IPS DF 4.7 (cell line): ENCODE measurements at regions not wholly inside any gene's neighbourhood (a gene's known extent, or its start where the extent isn't known, plus 50 kb on each side); places are given as distances from the start of the nearest gene placed in this dataset.
"Not testable (repeated sequence)": the region's sequence is repeated elsewhere in the genome, so short reads cannot be mapped to it uniquely, and the experiment has no call there.

Experiments used
- DNase-seq: peaks from one replicate; pipeline ENCODE4 v3.0.0-alpha.2; 2013; ENCODE audit warnings: low spot score; ENCODE audit errors: extremely low read depth

DNA sequence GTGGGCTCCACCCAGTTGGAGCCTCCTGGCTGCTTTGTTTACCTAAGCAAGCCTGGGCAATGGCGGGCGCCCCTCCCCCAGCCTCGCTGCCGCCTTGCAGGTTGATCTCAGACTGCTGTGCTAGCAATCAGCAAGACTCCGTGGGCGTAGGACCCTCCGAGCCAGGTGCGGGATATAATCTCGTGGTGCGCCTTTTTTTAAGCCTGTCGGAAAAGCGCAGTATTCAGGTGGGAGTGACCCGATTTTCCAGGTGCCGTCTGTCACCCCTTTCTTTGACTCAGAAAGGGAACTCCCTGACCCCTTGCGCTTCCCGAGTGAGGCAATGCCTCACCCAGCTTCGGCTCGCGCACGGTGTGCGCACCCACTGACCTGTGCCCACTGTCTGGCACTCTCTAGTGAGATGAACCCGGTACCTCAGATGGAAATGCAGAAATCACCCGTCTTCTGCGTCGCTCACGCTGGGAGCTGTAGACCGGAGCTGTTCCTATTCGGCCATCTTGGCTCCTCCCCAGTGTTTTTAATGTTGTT is 144.9 kb upstream of the SMIM30 start:
- DNase-seq, result not testable (repeated sequence)

DNA sequence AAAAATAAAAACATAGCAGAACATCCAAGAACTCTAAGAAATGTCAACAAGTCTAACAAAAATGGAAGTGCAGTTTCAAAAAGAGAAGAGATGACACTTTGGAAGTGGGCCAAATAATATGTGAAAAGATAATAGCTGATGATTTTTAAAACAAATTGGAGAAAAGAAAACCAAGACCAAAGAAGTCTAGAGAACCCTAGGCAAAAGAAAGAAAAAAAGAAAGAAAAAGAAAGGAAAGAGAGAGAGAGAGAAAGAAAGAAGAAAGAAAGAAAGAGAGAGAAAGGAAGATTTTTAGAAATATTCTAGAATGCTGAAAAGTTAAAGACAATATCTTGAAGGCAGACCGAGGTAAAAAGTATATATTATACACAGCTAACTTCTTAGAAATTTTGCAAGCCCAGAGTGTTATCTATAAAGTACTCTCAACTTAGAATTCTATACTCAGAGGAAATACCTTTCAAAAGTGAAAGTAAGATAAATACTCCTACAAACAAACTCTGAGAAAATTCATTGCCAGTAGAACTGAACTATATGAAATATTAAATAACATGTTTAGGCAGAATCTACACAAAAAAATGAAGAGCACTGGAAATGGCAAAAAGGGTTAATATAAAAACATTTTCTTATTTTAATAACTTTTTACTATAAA is 138.7 kb upstream of the SMIM30 start:
- no peak for DNase-seq

DNA sequence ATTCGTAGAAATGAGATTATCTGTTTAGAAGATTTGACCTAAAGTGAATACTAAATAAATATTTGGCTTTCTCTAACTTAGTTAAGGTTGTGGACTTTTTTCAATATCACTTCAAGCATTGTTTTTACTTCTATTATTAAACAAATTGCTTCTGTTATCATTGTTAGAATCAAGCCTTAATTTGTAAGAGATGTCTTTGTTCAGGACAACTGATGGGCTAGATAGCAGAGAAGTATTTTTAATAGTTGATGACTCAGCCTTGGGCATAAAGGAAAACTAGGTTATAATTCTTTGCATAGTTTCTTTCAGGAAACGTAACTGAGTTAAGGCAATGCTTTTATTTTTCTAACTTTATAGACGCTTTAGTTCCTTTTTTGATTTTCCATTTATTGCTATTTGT is 128.8 kb upstream of the SMIM30 start:
- DNase-seq, result no peak

DNA sequence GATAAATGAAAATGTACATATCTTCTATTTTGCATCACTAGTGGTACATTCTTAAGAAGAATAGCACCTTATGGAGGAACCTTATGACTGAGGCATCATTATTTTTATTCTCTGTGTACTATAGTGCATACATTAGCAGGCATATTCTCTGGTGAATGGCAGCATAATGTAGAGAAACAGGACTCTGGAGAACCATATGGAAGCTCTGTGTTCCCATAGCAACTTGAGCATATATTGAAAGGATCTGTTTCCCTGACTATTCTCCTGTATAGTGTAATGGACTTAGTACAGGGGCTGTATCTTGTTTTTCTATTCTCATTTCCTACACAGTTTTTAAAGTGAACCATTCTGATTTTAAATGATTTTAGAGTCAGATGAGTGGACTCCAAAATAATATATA is 128.4 kb upstream of the SMIM30 start:
- DNase-seq, result no peak

DNA sequence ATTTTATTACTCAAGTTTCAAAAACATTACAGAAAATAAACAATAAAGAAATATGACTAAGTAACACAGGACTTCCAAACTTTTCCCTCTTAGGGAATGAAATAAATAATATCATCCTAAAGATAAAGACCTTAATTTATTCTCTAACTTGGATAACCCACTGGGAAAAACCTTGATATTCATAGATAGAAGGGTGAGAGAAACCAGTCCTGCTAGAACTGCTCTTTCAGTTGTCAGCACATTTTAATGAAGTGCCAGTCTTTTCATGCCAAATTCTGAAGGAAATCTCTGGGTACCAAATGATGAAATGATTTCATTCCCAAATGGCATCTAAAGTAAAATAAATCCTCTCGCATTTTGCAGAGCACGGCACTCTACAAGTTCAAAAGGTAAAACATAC is 114.5 kb upstream of the SMIM30 start:
- no peak for DNase-seq

DNA sequence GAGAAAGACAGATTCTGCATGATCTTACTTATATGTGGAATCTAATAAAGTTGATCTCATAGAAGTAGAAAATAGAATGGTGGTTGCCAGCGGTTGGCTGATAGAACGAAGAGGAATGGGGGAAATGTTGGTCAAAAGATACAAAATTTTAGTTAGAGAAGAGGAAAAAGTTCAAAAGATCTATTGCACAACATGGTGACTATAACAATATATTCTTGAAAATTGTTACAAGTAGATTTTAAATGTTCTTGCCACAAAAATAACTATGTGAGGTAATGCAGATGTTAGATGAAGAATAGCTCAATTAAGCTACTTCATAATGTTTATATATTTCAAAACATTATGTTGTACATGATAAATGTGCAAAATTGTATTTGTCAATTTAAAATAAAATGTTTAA is 112.3 kb upstream of the SMIM30 start:
- no peak for DNase-seq

DNA sequence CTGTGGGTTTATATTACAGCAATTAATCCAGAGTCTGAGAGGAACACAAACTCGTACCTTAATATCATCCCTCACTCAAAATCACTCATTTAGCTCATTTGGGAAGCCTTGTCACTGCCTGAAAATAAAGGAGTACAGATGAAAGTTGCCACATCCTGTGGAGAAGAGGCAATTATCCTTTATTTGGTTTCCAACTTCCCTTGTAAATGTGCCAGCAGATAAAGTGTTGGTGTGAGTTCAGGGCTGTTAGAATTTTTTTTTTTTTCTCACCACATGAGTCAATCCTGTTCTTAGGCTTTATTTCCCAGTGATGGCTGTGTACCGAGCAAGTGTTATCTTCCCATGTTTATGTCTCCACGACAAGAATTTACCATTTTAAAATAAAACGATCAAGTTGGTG is 99.0 kb upstream of the SMIM30 start:
- no peak for DNase-seq

DNA sequence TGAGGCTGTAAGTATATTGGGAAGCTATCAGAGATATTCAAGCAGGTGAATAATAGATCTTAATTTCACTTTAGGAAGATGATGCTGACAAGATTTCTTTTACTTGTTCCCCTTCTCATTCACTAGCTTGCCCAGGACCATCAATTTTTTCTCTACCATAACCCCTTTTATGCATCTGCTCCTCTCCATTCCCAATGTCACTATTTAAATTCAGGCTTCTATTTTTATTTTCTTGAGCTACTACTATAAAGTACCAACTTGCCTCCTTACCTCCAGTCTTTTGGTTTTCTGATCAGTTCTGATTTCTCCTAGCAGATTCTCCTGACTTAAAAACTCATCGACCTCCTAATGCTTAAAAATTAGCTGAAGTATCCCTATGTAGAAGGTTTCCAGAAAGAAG is 97.7 kb upstream of the SMIM30 start:
- no peak for DNase-seq

DNA sequence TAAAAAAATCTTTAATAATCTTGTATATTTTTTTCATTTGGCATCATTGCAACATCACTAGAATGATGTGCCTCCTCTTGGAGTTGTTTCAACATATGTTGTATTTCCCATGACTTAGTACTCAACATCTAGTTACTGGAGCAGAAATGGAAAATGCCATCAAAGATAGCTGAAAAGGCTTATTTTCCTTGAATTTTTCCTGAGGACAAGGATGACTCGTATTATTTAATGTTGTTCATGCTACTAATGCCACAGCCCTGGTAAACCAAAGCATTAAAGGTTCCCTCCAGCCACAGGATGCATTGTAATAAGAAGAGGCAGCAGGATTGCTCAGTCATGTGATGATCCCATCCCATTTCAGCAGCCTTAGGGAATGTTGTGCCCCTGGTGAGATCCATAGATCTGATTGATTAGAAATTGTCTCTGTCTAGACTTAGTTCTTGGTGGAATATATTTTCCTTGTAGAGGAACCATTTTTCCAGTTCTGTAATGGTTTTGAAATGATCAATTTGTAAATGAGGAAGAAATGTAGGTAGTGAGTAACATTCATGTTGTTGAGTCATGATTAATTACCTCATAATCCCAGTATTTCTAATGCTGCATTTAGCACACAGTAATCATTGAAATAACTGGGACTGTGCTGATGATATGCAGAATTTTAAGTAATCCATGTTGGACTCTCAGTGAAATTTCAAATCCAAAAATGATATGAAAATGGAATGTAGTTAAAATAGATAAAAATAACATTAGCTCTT is 91.3 kb upstream of the SMIM30 start:
- no peak for DNase-seq

DNA sequence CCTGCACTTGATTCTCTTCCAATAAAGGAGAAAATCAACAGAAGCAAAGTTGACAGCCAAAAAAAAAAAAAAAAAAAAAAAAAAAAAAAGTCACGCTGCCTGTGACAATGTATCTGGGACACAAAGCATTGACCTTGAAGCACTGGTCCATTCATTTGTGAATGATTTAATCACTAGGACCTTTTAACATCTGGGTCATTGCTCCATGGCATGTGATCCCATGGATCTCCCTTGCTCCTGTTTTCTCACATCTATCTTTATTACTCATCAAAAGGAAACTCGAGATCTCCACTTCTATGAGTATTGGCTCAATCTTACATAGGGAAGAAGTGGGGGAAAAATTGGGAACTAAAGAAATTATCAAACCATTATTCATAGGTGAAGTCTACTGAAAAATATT is 89.6 kb upstream of the SMIM30 start:
- DNase-seq, result no peak

DNA sequence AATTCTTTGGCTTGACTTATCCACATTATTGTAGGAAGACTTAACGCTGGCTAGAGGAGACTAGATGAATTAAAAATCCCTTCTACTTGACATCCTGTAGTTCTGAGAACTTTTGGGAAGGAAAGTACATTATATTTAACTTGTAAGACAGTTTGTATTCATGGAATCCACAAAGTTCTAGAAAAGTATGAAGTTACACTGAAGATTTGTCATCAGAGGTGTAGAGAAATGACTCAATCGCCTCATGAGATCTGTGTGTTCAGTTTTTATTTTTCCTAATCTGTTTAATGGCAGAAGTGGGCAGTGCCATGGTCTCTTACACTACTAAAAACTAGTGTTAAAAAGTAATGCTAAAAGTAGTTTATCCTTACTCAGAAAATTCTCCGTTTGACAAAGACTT is 89.1 kb upstream of the SMIM30 start:
- no peak for DNase-seq

DNA sequence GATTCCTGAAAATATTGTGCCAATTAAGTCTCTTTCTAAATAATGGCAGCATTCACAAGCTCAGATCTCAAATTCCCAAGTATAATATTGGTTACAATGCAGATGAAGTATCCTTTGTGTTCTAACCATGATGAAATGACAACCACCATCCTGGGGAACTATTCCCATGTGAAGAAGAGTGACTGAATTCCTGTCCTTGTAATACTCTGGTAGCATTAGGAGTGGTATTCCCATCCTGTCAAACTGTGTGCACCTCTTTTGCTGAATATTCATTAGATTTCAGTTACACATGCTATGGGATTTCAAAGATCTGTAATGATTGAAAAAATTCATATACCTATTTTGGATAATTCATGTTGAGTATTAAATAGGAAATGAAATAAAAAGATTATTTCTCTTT is 86.1 kb upstream of the SMIM30 start:
- DNase-seq, result no peak

DNA sequence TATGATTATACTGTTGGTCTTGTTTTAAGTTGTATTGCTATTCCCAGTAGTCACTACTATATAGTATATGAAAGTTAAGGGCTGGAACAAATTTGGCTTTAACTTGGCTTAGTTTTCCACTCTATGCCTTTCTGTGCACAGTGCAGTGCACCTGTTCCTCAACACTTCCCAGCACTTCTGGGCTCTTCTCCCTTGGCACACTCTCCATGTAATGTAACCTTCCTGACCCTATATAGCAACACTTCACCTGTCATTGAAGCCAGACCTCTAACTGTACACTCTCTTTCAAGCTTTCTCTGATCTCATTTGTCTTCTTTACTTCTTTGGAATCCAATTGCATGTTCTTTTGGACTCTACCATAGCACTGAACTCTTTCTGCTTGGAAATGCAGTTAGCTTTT is 83.9 kb upstream of the SMIM30 start:
- DNase-seq, result no peak

DNA sequence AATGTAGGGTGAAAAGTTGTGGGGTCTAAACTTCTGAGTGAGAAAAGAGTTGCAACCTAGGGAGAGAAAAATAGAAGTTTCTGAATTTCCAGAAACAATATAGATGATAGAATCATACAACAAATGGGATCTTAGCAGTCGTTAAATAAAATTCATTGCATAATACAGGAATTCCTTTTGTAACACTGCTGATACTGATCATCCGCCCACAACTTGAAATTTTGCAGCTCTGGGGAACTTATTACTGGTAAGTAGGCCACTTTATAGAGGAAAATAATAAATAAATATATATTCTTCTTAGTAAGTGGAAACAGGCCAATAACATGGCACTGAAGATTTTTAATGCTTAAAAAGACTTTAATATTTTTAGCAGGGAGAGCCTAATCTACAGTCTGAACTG is 81.9 kb upstream of the SMIM30 start:
- no peak for DNase-seq

DNA sequence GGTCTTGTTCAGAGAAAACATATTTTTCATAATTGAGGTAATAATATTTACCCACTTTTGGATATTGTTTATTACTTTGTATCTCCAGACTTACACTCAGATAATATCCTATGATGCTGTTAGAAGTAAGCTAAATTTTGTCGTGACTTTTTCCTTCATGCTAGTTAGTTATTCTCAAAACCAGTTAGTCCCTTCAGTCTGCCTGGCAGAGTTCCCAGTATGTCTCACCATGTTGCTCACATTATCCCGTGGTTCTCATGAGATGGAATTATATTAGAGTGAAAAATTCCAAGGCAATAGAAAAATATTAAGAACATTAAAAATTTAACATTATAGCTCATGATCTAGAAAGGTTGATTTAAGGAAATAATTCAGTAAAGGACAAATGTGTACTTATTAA is 81.5 kb upstream of the SMIM30 start:
- no peak for DNase-seq

DNA sequence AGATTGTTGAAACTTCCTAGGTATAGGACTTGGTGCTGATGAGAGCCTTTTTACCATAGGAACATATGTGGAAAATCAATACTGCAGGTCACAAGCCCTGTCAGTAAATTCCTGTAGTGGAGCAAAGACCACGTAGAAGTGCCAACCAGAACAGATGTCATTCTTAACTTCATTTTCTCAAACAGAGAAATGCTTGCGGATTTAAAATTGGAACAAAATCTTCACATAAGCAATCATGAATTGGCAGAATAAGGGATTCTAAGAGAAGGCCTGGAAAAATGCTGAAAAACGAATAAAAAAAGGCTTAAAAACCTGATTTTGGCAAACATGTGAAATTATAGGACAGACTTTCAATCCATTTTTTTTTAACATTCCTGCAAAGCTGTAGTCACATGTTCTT is 80.8 kb upstream of the SMIM30 start:
- DNase-seq, result no peak

DNA sequence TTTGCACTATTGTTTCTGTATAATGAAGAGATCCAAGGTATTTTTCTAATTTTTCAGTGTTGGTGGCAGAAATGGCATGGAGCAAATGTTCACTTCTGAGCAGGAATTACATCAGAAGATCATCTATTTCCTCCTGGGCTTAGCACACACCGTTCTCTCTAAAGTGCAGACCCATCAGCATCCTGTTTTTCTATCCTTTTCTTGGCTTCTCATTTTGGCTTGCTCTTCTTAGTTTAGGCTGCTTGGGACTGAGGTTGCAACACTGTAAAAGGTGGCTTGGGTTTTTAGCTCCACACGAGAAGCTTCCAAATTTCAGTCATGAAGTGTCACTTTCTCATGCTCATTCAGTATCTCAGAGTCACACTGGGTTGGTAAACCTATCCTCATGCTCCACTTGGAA is 79.9 kb upstream of the SMIM30 start:
- DNase-seq, result no peak

DNA sequence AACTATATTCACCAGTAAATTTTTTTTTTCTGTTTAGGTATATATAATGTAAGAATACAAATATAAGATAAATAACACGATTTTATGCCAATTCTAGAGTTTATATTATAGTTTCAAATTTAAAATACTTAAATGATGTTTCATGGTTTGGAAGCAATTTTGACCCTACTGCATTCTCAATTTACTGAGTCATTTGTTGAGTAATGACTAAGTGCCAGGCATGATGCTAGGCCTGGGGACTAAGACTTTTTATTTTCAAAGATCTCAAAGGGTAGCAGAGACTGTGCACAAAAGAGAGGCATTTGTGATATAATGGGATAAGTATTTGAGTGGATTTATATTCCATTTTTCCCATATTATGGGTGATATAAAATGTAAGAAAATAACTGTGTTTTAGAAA is 78.9 kb upstream of the SMIM30 start:
- DNase-seq, result no peak

DNA sequence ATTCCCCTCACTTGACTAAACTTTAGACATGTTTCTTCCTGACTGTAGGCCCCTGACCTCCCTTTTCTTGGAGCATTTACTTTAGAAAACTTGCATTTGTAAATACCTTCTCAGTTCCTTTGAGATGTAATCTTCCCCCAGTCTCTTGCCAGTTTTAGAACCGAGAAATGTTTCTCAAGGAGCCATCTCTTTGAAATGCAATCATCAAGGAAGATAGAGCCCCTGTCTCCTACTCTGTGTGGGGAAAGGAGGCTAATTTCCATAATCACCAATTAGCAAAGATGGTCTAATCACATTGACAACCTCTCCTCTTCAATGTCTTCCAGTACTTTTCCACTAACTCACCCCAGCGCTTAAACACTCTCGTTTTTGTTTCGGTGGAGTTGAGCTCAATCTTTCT is 70.0 kb upstream of the SMIM30 start:
- no peak for DNase-seq

DNA sequence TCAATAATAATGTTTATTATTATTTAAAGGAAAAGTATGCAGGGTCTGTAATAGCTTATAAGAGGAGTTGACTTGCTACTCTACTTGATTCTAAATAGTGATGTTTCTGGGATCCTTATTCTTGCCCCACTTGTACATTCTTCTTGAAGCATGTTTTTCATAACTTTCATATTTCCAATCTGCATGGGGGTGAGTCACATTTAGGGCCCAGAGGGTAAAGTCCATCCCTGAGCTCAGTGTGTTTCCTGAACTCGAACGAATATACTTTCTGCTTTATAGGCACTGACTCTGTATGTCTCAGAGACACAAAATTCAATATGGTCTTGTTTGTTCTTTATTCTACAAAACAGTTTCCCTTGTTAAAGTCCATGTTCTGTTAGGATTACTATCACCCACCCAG is 61.0 kb upstream of the SMIM30 start:
- no peak for DNase-seq

DNA sequence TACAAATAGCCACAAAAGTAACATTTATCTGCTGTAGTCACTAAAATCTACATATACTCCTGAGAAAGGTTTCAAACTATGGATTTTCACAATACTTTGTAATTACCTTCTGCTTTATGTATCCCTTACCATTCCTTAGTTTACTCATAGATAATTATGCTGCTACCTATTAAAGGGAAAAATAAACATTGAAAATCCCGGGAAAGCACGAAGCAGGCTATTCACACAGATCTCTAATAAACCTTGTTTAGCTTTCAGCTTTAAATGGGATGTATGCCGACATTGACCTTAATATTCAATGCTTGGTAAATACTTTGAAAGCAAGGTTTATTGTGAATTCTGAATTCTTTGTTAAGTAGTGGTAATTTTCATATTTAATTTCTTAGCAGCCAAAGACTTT is 58.5 kb upstream of the SMIM30 start:
- no peak for DNase-seq

DNA sequence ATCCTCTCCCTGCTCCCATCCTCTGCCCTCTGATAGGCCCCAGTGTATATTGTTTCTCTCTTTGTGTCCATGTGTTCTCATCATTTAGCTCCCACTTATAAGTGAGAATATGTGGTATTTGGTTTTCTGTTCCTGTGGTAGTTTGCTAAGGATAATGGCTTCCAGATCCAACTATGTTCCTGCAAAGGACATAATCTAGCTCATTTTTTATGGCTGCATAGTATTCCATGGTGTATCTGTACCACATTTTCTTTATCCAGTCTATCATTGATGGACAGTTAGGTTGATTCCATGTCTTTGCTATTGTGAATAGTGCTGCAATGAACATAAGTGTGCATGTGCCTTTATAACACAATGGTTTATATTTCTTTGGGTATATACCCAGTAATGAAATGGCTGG is 57.8 kb upstream of the SMIM30 start:
- DNase-seq, result not testable (repeated sequence)

DNA sequence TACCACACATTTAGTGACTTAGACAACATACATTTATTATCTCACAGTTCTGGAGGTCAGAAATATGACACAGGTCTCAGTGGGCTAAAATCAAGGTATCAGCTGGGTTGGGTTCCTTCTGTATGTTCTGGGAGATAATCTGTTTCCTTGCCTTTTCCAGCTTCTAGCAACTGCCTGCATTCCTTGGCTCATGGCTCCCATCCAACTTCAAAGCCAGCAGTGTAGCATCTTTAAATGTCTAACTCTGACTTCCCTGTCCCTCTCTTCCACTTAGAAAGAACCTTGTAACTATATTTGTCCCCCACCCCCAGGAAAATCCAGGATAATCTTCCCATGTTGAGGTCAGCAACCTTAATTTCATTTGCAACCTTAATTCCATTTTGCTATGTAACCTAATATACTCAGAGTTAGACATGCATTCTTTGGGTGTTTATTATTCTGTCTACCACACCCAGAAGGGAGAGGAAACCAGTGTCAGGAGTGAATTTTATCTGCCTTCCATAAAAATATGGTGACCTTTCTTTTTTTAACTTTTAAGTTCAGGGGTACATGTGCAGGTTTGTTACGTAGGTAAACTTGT is 57.3 kb upstream of the SMIM30 start:
- no peak for DNase-seq
